ENCODE measurements at regions not wholly inside any gene's neighbourhood (a gene's known extent, or its start where the extent isn't known, plus 50 kb on each side); places are given as distances from the start of the nearest gene placed in this dataset.

- no peak for DNase-seq
These were observed 180.1 kb upstream of the OSR1 start for GRCh38 chr2:19538411-19538963.

- DNase-seq = no peak
These were observed 177.7 kb upstream of the OSR1 start for GRCh38 chr2:19536136-19536535.

DNA sequence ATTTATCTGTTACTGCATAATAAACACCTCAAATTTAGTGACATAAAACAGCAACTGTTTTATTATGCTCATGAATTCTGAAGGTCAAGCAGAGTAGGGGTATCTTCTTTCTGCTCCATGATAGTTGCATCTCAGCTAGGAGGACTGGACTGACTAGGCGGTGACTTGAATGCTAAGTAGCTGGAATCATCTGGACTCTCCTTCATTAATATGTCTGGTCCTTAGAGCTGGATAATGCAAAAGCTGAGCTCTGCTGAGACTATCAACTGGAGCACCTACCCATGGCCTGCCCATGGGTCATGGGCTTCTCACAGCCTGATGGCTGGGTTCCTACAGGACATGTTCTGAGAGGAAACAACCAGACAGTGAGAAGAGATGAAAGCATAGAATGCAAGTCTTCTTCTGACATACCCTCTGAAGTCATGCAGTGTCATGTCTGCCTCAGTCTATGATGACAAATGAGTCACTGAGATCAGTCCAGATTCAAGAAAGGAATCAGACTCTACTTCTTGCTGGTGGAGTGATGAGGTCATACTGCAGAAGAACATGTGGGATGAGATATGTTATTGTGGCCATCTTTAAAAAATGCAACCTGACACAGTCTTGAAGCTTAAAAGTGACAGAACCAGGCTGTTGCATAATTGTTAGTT, 174.2 kb upstream of the OSR1 start:
- no peak for DNase-seq

GRCh38 chr2:19529677-19530076, 171.3 kb upstream of the OSR1 start:
- DNase-seq = no peak

DNA sequence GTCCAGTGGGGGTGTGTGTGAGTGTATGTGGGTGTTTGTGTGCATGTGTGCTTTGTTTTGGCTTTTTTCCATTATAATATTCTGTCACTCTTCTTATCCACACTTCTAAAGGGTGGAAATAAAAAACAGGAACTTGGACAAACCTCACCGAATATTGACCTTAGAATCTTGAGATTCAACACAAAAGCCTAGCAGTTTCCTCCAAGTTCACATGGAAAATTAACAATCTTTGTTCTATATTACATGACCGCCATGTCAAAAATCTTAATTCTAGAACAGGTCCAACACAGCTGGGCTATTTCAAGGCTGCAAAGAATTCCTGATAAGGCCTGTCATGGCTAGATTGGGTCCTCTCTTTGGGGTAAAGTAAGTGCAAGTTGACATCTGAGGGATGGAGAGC, 169.3 kb upstream of the OSR1 start:
- no peak for DNase-seq

DNA sequence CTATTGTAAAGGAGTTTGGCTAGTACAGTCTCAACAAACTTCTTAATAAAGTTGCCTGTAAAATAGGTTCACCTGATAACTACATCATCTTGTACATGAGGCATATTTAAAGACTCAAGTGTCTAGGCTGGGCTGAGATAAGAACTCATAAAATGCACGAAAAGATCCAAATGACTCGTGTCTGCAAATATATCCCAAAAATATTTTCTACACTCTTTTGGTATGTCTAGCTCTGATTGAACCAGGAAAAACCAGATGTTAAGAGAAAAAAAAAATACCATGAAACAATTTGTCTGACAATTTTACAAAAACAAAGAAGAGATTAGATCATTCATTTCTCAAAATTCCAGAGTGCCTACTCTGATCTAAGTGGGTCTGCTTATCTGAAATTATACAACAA, 166.9 kb upstream of the OSR1 start:
- DNase-seq = no peak

GRCh38 chr2:19519045-19519444, 160.6 kb upstream of the OSR1 start:
- no peak for DNase-seq

DNA sequence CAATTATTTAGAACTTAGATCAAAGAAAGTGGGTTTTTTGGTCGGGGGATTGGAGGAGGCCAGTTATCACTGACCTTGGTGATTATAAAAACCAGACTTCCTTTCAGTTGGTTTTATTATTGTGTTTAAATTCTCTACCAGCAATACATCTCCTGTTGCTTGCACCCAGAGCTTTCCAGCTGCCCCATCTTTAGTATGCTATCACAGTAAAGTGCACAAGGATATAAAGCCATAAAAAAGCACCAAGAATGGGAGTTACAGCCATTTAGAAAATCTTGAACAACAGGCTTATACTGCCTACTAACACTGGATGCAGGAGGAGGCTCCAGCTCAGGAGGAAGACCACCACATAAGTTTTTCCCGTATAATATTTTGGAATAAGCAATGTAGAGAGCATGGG, 148.7 kb upstream of the OSR1 start:
- no peak for DNase-seq

- DNase-seq = no peak
These were observed 147.0 kb upstream of the OSR1 start for GRCh38 chr2:19505199-19506136.

DNA sequence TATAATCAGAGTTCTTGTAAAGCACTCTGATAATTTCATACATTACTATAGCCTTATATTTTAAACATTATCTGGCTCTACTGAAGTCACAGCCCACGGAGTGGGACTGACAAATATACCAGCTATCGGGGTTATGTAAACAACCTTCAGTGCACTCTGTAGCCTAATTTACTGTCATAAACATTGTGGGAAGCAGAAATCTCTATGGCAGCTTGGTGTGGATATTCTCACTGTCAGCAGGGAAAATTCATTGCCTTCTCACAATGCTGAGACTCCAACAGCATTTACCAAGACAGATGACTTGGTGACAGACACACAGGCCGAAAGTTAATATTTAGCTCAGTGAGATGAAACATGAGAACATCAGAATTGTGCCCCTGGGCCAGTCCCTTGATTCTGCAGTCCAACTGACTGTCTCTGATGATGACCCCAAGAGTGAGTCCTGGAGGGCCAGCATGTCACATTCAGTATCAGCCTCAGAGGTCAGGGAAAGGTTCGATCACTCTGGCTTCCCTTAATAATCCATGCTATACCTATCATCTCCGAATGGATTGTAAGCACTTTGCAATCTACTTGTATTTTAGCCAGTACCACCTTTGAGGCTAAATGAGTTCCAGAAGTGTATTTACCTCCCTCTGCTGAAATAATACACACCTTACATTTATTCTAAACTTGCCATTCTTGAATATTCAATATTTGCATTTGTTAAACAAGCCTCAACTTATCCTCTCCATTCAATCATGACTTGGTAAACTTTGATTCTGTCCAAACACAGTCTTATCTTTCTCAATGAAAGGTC, 146.2 kb upstream of the OSR1 start:
- DNase-seq = no peak

- no peak for DNase-seq
These were observed 145.5 kb upstream of the OSR1 start for GRCh38 chr2:19503915-19504314.

DNA sequence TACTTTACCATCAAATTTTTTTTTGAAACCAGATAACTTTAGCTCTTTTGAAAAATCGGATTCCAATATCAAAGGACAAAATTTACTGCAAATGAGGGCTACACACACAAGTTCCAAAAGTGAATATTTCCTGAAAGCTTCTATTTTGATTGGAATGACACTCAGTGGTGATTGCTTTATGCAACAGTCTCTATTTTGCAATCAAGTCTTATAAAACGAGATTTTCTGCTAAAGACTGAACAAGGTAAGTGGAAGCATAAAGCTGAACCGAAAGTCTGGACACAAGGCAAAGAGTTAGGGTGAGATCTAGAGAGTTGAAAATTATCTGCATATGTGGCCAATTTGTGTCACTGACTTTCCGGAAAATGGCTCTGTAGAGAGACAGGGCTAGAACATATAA, 145.0 kb upstream of the OSR1 start:
- DNase-seq = no peak

GRCh38 chr2:19500126-19500525, 141.7 kb upstream of the OSR1 start:
- no peak for DNase-seq

- DNase-seq = no peak
These were observed 138.2 kb upstream of the OSR1 start for GRCh38 chr2:19496646-19497045.

GRCh38 chr2:19494241-19494640, 135.8 kb upstream of the OSR1 start:
- DNase-seq = no peak

DNA sequence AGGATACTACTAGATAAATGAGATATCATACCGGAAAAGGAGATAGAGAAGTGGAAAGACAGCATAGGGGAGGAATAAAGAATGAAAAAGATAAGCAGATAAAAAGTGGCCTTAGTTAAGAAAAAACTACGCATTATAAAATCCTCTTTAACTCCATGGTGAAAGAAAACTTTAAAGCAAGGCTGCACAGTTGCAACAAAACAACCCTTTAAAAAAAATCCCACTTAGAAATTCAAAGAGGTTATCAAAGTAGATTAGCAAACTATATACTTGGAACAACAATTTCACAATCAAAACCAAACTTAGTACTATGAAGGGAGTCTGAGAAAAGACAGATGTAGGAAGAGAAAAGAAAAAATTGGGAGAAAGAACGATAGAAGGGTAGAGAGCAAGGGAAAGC, 133.4 kb upstream of the OSR1 start:
- no peak for DNase-seq

GRCh38 chr2:19490846-19491435, 132.5 kb upstream of the OSR1 start:
- DNase-seq = no peak

DNA sequence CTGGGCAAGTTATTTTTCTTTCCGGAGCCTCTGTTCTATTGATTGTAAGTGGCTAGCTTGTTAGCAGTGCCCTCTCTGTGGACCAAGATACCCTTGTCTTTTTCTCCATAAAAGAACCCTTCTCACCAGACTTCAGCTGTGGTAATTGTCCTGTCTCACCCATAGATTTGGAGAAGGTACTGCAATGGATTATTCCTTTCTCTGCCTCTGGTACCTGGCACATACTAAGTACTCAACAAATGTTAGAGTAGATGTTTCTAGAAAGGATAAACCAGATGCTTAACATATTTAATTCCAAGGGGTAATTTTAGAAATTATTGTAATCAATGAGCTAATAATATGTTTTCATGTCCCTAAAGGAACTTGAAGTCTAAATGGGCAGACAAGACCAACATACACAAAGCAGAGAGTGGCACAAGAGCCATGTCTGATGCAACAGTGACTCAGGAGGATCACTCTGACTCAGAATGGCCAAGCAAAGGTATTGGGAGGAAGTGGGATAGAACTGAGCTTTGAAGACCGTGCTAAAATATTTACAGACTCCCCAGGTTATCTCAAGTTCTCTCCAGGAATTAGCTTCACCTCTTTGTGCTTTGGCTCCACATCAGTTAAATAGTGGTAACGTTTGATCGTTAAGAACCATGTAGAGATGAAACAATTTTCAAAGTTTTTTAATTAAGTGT, 129.7 kb upstream of the OSR1 start:
- DNase-seq = no peak

DNA sequence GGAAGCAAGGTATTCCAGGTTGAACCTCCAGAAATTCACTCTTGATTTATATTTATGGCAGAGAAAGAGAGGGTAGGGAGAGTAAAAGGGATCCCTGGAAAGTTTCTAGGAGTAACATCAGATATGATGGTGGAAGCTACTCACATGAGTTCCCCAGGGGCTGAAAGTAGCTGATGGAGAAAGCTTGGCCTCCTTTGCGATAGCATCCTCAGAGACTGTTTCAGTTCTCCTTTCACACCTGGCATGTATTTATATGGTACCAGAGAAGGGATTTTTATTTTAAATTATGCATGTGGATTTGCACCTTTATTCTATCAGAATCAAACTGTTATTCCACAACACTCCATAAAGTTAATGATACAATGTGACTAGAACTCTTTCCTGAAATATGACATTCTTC, 126.3 kb upstream of the OSR1 start:
- DNase-seq = no peak

DNA sequence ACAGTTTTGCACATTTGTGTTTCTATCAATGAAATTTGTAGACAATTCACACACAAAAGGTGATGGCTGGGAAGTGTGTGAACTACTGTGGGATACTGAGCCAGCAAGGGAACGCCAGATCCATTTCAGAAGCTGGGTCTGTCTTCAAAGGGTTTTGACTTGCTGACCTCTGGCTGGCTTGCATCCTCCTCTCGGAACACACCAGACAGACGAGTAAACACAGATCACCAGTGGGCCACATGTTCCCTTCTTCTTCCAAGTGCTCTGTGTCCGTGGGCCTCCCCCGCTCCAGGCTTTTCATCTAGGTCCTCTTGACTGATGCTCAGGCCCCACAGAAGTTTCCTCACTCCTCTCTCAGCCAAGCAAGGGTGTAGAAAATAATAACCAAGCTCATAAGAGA, 122.2 kb upstream of the OSR1 start:
- no peak for DNase-seq

DNA sequence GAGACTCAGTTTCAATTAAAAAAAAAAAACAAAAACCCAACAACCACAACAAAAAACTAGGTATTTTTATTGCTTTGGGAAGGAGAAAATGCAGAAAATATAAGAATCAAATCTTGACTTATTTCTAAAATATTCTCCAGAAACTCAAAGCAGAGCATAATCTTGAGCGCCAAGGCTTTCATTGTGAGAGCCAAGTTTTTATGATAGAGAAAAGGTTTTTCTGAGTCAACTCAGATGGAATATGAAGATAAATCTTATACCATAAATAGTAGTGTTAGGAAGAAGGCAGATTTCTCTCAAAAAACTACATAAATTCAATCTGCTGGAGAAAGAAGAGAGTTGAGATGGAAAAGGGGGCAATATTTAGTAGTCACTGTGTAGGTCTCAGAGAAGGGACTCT, 121.2 kb upstream of the OSR1 start:
- no peak for DNase-seq

GRCh38 chr2:19478409-19478808, 120.0 kb upstream of the OSR1 start:
- no peak for DNase-seq

Measured in NCI-H2171 treated with DMSO at 0.1 percent for 48 hours (cell line).